ENCODE measurements at regions not wholly inside any gene's neighbourhood (a gene's known extent, or its start where the extent isn't known, plus 50 kb on each side); places are given as distances from the start of the nearest gene placed in this dataset.

DNA sequence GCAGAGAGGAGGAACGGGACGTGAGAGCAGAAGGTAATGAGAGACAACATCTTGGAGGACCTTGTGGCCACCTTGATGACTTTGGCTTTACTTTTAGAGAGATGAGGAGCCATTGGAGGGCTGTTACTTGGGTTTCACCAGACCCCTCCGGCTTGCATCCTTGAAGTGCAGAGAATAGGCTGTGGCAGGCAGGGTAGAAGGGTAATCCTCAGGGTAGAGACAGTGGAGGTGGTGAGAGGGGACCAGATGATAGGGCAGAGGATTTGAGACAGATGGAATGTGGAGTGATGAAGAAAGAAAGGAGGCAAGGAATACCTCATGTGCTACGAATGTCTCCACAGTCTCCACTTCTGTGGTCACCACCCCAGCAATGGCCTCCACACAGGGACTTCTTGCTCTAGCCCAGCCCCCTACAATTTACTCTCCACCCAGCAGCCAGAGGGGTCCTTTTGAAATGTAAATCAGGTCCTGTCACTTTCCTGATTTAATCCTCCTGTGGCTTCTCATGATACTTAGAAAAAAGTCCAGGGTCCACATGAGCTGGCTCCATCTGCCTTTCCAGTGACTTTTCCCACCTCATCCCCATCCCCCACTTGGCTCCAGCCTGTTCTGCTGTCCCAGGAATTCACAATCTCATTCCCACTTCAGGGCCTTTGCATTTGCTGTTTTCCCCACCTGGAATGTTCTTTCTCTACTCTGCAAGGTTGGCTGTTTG, 115.0 kb downstream of the PJA1 start:
- Histone ChIP-seq H3K4me2 (ENCODE audit: extremely low read depth, insufficient read depth, low read length) (no peak overlapping the region), H3K4me1 (ENCODE audit: control insufficient read depth, extremely low read depth, insufficient read depth, low read length) (no peaks in the 10 kb centered on the region), H3K9me3 (ENCODE audit: control insufficient read depth, insufficient read depth, low read depth, low read length) (no peaks in the 10 kb centered on the region), H4K20me1 (ENCODE audit: control insufficient read depth, extremely low read depth, insufficient read depth, low read length) (no peaks in the 10 kb centered on the region), H3K79me2 (ENCODE audit: control insufficient read depth, insufficient read depth, low read length) (no peaks in the 10 kb centered on the region), H3K36me3 (ENCODE audit: control insufficient read depth, insufficient read depth, low read length) (no peaks in the 10 kb centered on the region), H3K27me3 (ENCODE audit: control insufficient read depth, insufficient read depth, low read length) (no peaks in the 10 kb centered on the region), H3K9ac (ENCODE audit: insufficient read depth, low read length) (no peak overlapping the region), H3K4me3 (replicated peaks in 1 of 4; ENCODE audit: control extremely low read depth in 1 of 4, insufficient read depth in 1 of 4, low read depth in 3 of 4, low read length in 4 of 4) (no peak overlapping the region), H3K27ac (ENCODE audit: insufficient read depth, low read length) (no peak overlapping the region), H2AFZ (ENCODE audit: low read length) (no peak overlapping the region)
- TF ChIP-seq EZH2 (IDR thresholded peaks at IDR 0.05; ENCODE audit: low read length, missing control alignments): no peak
- TF ChIP-seq, protein P1, sequence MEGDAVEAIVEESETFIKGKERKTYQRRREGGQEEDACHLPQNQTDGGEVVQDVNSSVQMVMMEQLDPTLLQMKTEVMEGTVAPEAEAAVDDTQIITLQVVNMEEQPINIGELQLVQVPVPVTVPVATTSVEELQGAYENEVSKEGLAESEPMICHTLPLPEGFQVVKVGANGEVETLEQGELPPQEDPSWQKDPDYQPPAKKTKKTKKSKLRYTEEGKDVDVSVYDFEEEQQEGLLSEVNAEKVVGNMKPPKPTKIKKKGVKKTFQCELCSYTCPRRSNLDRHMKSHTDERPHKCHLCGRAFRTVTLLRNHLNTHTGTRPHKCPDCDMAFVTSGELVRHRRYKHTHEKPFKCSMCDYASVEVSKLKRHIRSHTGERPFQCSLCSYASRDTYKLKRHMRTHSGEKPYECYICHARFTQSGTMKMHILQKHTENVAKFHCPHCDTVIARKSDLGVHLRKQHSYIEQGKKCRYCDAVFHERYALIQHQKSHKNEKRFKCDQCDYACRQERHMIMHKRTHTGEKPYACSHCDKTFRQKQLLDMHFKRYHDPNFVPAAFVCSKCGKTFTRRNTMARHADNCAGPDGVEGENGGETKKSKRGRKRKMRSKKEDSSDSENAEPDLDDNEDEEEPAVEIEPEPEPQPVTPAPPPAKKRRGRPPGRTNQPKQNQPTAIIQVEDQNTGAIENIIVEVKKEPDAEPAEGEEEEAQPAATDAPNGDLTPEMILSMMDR (conservative IDR thresholded peaks at IDR 0.05 in 1 of 2, IDR thresholded peaks at IDR 0.05 in 1 of 2; ENCODE audit: low read depth in 1 of 2, low read length in 2 of 2): no peak
- no peak for DNase-seq (ENCODE audit: low read depth in 2 of 2)

DNA sequence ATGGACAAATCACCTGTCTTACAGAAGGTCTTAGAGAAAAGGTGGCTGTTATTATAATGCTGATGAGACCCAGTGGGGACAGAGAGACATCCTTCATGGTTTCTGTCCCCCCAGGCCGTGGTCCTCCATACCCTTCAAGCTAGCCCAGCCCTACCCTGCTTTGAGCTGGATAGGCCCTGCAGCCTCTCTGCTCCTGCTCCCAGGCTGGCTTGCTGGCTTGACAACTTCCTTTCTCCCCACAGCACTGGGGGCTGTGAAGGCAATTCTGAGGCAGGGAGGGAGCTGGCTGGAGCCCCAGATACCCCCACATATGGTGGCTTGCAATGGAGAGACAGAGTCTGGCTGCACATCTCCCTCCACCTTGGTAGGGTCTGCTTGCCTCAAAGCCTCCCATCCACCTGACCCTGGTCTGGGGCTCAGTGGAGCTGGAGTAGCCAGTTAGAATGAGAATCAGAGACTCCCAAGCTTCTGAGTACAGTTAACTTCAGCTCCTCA, 118.2 kb downstream of the PJA1 start:
- Histone ChIP-seq H3K79me2 (ENCODE audit: control insufficient read depth, insufficient read depth, low read length) (no peaks in the 10 kb centered on the region), H3K4me3 (replicated peaks in 1 of 4; ENCODE audit: control extremely low read depth in 1 of 4, insufficient read depth in 1 of 4, low read depth in 3 of 4, low read length in 4 of 4) (no peak overlapping the region), H3K27ac (ENCODE audit: insufficient read depth, low read length) (no peak overlapping the region), H4K20me1 (ENCODE audit: control insufficient read depth, extremely low read depth, insufficient read depth, low read length) (no peaks in the 10 kb centered on the region), H3K27me3 (ENCODE audit: control insufficient read depth, insufficient read depth, low read length) (no peaks in the 10 kb centered on the region), H3K9me3 (ENCODE audit: control insufficient read depth, insufficient read depth, low read depth, low read length) (no peaks in the 10 kb centered on the region), H3K9ac (ENCODE audit: insufficient read depth, low read length) (no peak overlapping the region), H3K4me2 (ENCODE audit: extremely low read depth, insufficient read depth, low read length) (no peak overlapping the region), H2AFZ (ENCODE audit: low read length) (no peak overlapping the region), H3K36me3 (ENCODE audit: control insufficient read depth, insufficient read depth, low read length) (no peaks in the 10 kb centered on the region), H3K4me1 (ENCODE audit: control insufficient read depth, extremely low read depth, insufficient read depth, low read length) (no peaks in the 10 kb centered on the region)
- no peak for DNase-seq (ENCODE audit: low read depth in 2 of 2)
- TF ChIP-seq, protein P1 (conservative IDR thresholded peaks at IDR 0.05 in 1 of 2, IDR thresholded peaks at IDR 0.05 in 1 of 2; ENCODE audit: low read depth in 1 of 2, low read length in 2 of 2): no peak
- TF ChIP-seq EZH2 (IDR thresholded peaks at IDR 0.05; ENCODE audit: low read length, missing control alignments): no peak

DNA sequence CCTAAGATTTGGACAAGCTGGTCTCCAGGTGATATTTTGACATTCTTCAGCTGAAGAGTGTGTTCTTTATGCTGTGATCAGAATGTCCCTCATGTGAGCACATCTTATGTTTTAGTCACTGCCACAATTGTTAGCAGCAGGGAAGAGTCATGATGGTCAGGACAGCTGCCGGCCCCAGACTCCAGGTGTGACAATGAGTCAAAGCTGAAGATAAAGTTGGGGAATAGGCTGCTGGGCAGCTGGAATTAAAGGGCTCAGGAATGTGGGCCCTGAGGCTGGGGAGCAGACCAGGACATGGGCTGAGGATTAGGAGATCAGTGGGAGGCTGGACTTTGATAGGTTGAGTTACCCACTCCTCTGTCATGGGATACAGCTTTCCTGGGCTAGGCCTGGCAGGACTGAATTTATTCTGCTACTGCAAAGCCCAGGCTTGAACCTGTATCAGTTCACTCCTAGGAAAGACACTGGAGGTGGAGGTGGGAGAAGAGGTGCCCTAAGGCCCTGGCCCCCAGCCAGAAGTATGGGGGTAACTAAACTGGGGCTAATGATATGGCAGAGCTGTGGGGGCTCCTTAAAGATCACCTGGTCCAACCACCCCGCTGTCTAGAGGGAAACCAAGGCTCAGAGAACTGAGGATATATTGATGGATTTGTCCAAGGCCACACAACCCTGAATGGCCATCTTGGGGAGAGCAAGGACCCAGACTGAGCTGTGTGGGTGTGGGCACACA, 119.5 kb downstream of the PJA1 start:
- Histone ChIP-seq H3K4me1 (ENCODE audit: control insufficient read depth, extremely low read depth, insufficient read depth, low read length) (no peaks in the 10 kb centered on the region), H3K36me3 (ENCODE audit: control insufficient read depth, insufficient read depth, low read length) (no peaks in the 10 kb centered on the region), H3K4me2 (ENCODE audit: extremely low read depth, insufficient read depth, low read length) (no peak overlapping the region), H3K27me3 (ENCODE audit: control insufficient read depth, insufficient read depth, low read length) (no peaks in the 10 kb centered on the region), H2AFZ (ENCODE audit: low read length) (no peak overlapping the region), H3K79me2 (ENCODE audit: control insufficient read depth, insufficient read depth, low read length) (no peaks in the 10 kb centered on the region), H3K9me3 (ENCODE audit: control insufficient read depth, insufficient read depth, low read depth, low read length) (no peaks in the 10 kb centered on the region), H3K4me3 (replicated peaks in 1 of 4; ENCODE audit: control extremely low read depth in 1 of 4, insufficient read depth in 1 of 4, low read depth in 3 of 4, low read length in 4 of 4) (no peak overlapping the region), H3K9ac (ENCODE audit: insufficient read depth, low read length) (no peak overlapping the region), H3K27ac (ENCODE audit: insufficient read depth, low read length) (no peak overlapping the region), H4K20me1 (ENCODE audit: control insufficient read depth, extremely low read depth, insufficient read depth, low read length) (no peaks in the 10 kb centered on the region)
- no peak for DNase-seq (ENCODE audit: low read depth in 2 of 2)
- no peak for TF ChIP-seq EZH2 (IDR thresholded peaks at IDR 0.05; ENCODE audit: low read length, missing control alignments)
- TF ChIP-seq, protein P1 (conservative IDR thresholded peaks at IDR 0.05 in 1 of 2, IDR thresholded peaks at IDR 0.05 in 1 of 2; ENCODE audit: low read depth in 1 of 2, low read length in 2 of 2): no peak
